Heart left ventricle (tissue), 13 donors: ENCODE measurements at regions not wholly inside any gene's neighbourhood (a gene's known extent, or its start where the extent isn't known, plus 50 kb on each side); places are given as distances from the start of the nearest gene placed in this dataset.

ENCODE experiments used
- POLR2A ChIP-seq, 2 donors: fragments of 450-650 bp; IDR thresholded peaks; one replicate each; pipeline ENCODE4 v1.6.1; 2017; ENCODE audit warnings: antibody characterized with exemption in 2 of 2, mild to moderate bottlenecking in 2 of 2, moderate library complexity in 2 of 2
- TF ChIP-seq, protein P1 (sequence below), 12 donors: fragments of 200-600 bp; sonication (generic) in 4 of 12; IDR thresholded peaks; one replicate each; pipeline versions ENCODE4 v1.5.0 to v1.8.0; 2018 to 2022; ENCODE audit warnings: antibody characterized with exemption in 12 of 12, mild to moderate bottlenecking in 5 of 12
- donor health status: ischemic (EF 13 %, LVEDD 7.1; RV severe dilation, severe dysfunction).
- donor health status: DM: no; HTN: yes; CAD: no.
- donor health status: DM: no; HTN: no; CAD: no.
- donor health status: ischemic (EF 25% LVEDD 6.9; RV normal size, moderate dysfunction).
- donor health status: ischemic (EF 25% LVEDD 5.7; RV mildly dilated, moderate dysfunction).
- donor health status: ischemic (EF 35%, LVEDD 5.7; RV mildly dilated, moderate dysfunction).
- donor health status: nonischemic (EF 11% LVEDD 7.7; RV severe dilation, severe dysfunction).
- donor health status: DM: yes; HTN: yes; CAD: no.
- donor health status: PGD.
- donor health status: ischemic (EF 29% LVEDD 5.4; RV normal size, mild dysfunction).
- donor health status: nonischemic (EF 23%, LVEDD 6.1; RV moderate dilation, normal function).

DNA sequence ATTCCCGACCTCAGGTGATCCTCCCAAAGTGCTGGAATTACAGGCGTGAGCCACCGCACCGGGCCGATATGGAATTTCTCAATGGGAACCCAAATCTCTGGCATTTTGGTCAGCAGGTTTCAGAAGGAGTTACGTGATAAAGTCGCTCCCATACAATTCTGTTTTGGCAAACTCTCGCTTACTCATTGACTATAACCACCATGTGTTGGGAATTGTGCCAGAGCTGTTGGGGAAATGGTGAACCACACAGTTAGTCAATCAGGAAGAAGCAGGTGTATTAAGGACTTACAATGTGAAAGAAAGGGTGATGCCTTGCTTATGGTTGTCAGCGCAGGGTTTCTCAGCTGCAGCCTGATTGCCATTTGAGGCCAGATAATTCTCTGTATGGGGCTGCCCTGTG, 410.5 kb downstream of the QKI start:
- TF ChIP-seq, protein P1, sequence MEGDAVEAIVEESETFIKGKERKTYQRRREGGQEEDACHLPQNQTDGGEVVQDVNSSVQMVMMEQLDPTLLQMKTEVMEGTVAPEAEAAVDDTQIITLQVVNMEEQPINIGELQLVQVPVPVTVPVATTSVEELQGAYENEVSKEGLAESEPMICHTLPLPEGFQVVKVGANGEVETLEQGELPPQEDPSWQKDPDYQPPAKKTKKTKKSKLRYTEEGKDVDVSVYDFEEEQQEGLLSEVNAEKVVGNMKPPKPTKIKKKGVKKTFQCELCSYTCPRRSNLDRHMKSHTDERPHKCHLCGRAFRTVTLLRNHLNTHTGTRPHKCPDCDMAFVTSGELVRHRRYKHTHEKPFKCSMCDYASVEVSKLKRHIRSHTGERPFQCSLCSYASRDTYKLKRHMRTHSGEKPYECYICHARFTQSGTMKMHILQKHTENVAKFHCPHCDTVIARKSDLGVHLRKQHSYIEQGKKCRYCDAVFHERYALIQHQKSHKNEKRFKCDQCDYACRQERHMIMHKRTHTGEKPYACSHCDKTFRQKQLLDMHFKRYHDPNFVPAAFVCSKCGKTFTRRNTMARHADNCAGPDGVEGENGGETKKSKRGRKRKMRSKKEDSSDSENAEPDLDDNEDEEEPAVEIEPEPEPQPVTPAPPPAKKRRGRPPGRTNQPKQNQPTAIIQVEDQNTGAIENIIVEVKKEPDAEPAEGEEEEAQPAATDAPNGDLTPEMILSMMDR (IDR thresholded peaks at IDR 0.05): no peak
- no peak for TF ChIP-seq POLR2A (IDR thresholded peaks at IDR 0.05)
